NCI-H187 treated with DMSO at 0.1 percent for 48 hours (cell line): ENCODE measurements at regions not wholly inside any gene's neighbourhood (a gene's known extent, or its start where the extent isn't known, plus 50 kb on each side); places are given as distances from the start of the nearest gene placed in this dataset.
A peak's percentile ranks its signal among the peaks of the same experiment; 100 is the strongest.

Source experiments
- DNase-seq: peaks from one replicate; lab custom pipeline; 2025; lab: John Stamatoyannopoulos, UW

- DNase-seq = no peak
These were observed 109.6 kb downstream of the WDR11 start for GRCh38 chr10:120960725-120961124.

GRCh38 chr10:120961795-120962755 is 110.9 kb downstream of the WDR11 start:
- DNase-seq = no peak

GRCh38 chr10:120962756-120963593 is 111.8 kb downstream of the WDR11 start:
- DNase-seq = peak; percentile 38

GRCh38 chr10:120963594-120964220 is 112.5 kb downstream of the WDR11 start:
- no peak for DNase-seq

GRCh38 chr10:120966657-120967045 is 115.5 kb downstream of the WDR11 start:
- DNase-seq = no peak

- DNase-seq = no peak
These were observed 118.1 kb downstream of the WDR11 start for GRCh38 chr10:120969219-120969645.

GRCh38 chr10:120970595-120971529 is 119.7 kb downstream of the WDR11 start:
- DNase-seq = peak; percentile 3

- DNase-seq = no peak
These were observed 120.5 kb downstream of the WDR11 start for GRCh38 chr10:120971671-120972070.

- no peak for DNase-seq
These were observed 121.1 kb downstream of the WDR11 start for GRCh38 chr10:120972259-120972658.

- no peak for DNase-seq
These were observed 124.1 kb downstream of the WDR11 start for GRCh38 chr10:120975072-120975867.

GRCh38 chr10:120975868-120976225 is 124.7 kb downstream of the WDR11 start:
- DNase-seq = no peak

- DNase-seq = no peak
These were observed 126.7 kb downstream of the WDR11 start for GRCh38 chr10:120977897-120978296.

- no peak for DNase-seq
These were observed 127.6 kb downstream of the WDR11 start for GRCh38 chr10:120978589-120979252.

GRCh38 chr10:120979435-120980278 is 128.5 kb downstream of the WDR11 start:
- DNase-seq = peak; percentile 21

GRCh38 chr10:120980279-120981255 is 129.4 kb downstream of the WDR11 start:
- DNase-seq = no peak

- DNase-seq = no peak
These were observed 130.6 kb downstream of the WDR11 start for GRCh38 chr10:120981601-120982391.

GRCh38 chr10:120982507-120982906 is 131.3 kb downstream of the WDR11 start:
- DNase-seq = no peak
